22Rv1 (cell line): ENCODE measurements at regions not wholly inside any gene's neighbourhood (a gene's known extent, or its start where the extent isn't known, plus 50 kb on each side); places are given as distances from the start of the nearest gene placed in this dataset.

ENCODE experiments used
- H3K27ac ChIP-seq: fragments of 450-650 bp; 2 replicates; pipeline ENCODE4 v1.5.1; 2017
- CTCF ChIP-seq: fragments of 450-650 bp; IDR thresholded peaks from 2 replicates; pipeline ENCODE4 v1.5.1; 2017; ENCODE audit warnings: mild to moderate bottlenecking
- ZFX ChIP-seq: fragments of 450-650 bp; IDR thresholded peaks from 2 replicates; pipeline ENCODE4 v1.6.1; 2017; ENCODE audit warnings: antibody characterized with exemption, borderline replicate concordance

- TF ChIP-seq CTCF, result no peak
- TF ChIP-seq ZFX, result no peak
These were observed 381.8 kb upstream of the FZD8 start for GRCh38 chr10:36023939-36024338.

GRCh38 chr10:36021096-36021495 is 379.0 kb upstream of the FZD8 start:
- no peak overlapping the region for H3K27ac ChIP-seq
- TF ChIP-seq CTCF, result no peak
- no peak for TF ChIP-seq ZFX

More at GRCh38 chr10:36023939-36024338, 381.8 kb upstream of the FZD8 start:
- no peak overlapping the region for H3K27ac ChIP-seq

- H3K27ac ChIP-seq, result no peak overlapping the region
- TF ChIP-seq CTCF, result no peak
- TF ChIP-seq ZFX, result no peak
These were observed 377.7 kb upstream of the FZD8 start for GRCh38 chr10:36019749-36020148.

- TF ChIP-seq ZFX (no peak), CTCF (no peak)
- H3K27ac ChIP-seq, result no peak overlapping the region
These were observed 376.9 kb upstream of the FZD8 start for GRCh38 chr10:36018996-36019395.

- H3K27ac ChIP-seq, result no peak overlapping the region
- no peak for TF ChIP-seq CTCF
- no peak for TF ChIP-seq ZFX
These were observed 375.0 kb upstream of the FZD8 start for GRCh38 chr10:36017137-36017536.

GRCh38 chr10:36007369-36007768 is 365.3 kb upstream of the FZD8 start:
- TF ChIP-seq CTCF (no peak), ZFX (no peak)

GRCh38 chr10:36003688-36004087 is 361.6 kb upstream of the FZD8 start:
- TF ChIP-seq ZFX (no peak), CTCF (no peak)

More at GRCh38 chr10:36007369-36007768, 365.3 kb upstream of the FZD8 start:
- H3K27ac ChIP-seq, result no peak overlapping the region

More at GRCh38 chr10:36003688-36004087, 361.6 kb upstream of the FZD8 start:
- no peak overlapping the region for H3K27ac ChIP-seq
